IPS-20b (cell line): ENCODE measurements at regions not wholly inside any gene's neighbourhood (a gene's known extent, or its start where the extent isn't known, plus 50 kb on each side); places are given as distances from the start of the nearest gene placed in this dataset.

ENCODE experiments used
- H3K27ac ChIP-seq: one replicate; pipeline ENCODE4 v1.5.1; 2013; ENCODE audit warnings: low read length
- H3K27me3 ChIP-seq: 2 replicates; pipeline ENCODE4 v1.6.1; 2013; ENCODE audit warnings: mild to moderate bottlenecking, low read length, inconsistent platforms; ENCODE audit not compliant: insufficient read depth
- H3K36me3 ChIP-seq: 2 replicates; pipeline ENCODE4 v1.6.1; 2013; ENCODE audit warnings: low read depth, mild to moderate bottlenecking, inconsistent platforms, low read length, moderate library complexity; ENCODE audit not compliant: insufficient read depth
- H3K4me1 ChIP-seq: 2 replicates; pipeline ENCODE4 v1.6.1; 2013; ENCODE audit warnings: mild to moderate bottlenecking, control low read depth, inconsistent platforms, low read length, moderate library complexity; ENCODE audit not compliant: insufficient read depth
- H3K4me3 ChIP-seq: 2 replicates; pipeline ENCODE4 v1.5.1; 2013; ENCODE audit warnings: mild to moderate bottlenecking, low read length, inconsistent platforms
- H3K9ac ChIP-seq: 2 replicates; pipeline ENCODE4 v1.6.1; 2013; ENCODE audit warnings: low read depth, mild to moderate bottlenecking, inconsistent platforms, low read length, moderate library complexity
- H3K9me3 ChIP-seq: 2 replicates; pipeline ENCODE4 v1.6.1; 2013; ENCODE audit warnings: mild to moderate bottlenecking, low read depth, low read length, inconsistent platforms; ENCODE audit not compliant: insufficient read depth

DNA sequence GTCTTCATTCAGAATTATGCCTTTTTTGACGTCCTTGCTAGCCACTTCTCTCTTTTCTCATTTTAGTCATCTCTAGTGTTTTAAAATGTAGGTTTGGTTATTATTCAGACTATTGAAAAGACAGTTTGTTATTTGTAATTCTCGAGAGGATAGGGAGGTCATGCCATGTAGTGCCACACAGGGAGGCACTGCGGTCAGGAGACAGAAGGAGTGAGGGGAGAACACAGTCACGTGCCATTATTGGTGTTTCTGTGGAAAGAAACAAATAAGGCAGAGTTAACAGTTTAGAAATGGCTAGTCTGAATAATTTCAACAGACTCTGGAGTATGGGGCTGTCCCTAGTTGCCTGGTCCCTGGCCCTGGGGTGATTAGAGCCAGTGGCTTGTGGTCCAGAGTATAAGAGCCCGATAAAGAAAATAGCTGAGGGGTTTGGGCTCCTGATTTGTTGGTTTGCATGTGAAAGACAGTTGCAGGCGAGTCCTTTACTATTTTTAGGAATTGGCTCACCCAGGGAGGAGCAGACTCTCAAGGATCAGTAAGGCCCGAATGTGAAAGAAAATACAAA is 278.1 kb upstream of the SEL1L start:
- H3K9me3 ChIP-seq = no peaks in the 10 kb centered on the region
- H3K9ac ChIP-seq = no peak overlapping the region
- H3K27me3 ChIP-seq = no peaks in the 10 kb centered on the region
- peaks cover 10% of the 10 kb centered on the region; the same call in 1 of the 2 replicates for H3K4me1 ChIP-seq
- no peak overlapping the region for H3K4me3 ChIP-seq
- H3K36me3 ChIP-seq = no peaks in the 10 kb centered on the region
- no peak overlapping the region for H3K27ac ChIP-seq

DNA sequence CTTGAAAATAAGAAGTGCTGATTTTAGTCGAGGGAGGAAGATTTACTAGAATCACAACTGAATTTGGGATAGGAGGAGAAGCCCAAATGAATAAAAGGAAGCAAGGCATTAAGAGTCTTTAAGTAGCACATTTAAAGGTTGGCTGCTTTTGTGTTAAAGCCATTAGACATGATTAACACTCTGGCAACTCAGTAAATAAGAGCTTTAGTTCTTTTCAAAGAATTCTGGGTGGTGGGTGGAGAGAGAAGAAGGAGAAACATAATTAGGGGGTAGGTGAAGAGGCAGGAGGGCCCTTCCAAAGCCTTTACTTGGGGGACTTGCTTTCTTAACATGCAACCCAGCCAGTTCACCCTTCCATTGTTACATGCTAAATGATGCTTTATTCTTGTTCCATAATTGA is 284.6 kb upstream of the SEL1L start:
- no peak overlapping the region for H3K9ac ChIP-seq
- no peak overlapping the region for H3K4me3 ChIP-seq
- no peaks in the 10 kb centered on the region for H3K27me3 ChIP-seq
- no peaks in the 10 kb centered on the region for H3K4me1 ChIP-seq
- no peaks in the 10 kb centered on the region for H3K36me3 ChIP-seq
- H3K9me3 ChIP-seq = peaks cover 13% of the 10 kb centered on the region
- no peak overlapping the region for H3K27ac ChIP-seq

DNA sequence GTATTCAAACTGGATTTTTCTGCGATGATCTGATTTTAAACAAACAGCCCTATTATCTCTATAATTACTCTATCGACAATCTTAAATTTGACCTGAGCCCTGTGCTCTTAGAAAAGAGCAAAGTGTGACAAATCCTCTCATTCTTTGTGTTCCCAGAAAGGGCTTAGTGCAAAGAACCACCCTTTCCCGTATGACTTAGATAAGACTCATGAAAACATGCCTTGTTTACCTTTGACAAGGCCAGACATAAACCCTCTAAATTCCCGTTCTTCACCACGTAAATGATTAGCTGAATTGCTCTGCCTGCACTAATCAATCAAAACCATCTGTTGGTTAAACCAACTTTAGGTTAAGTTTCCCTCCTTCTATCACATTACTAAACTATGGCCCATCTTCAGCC is 285.7 kb upstream of the SEL1L start:
- Histone ChIP-seq H3K36me3 (no peaks in the 10 kb centered on the region), H3K9ac (no peak overlapping the region), H3K27me3 (no peaks in the 10 kb centered on the region), H3K4me3 (no peak overlapping the region), H3K4me1 (no peaks in the 10 kb centered on the region), H3K9me3 (peaks cover 13% of the 10 kb centered on the region), H3K27ac (no peak overlapping the region)

DNA sequence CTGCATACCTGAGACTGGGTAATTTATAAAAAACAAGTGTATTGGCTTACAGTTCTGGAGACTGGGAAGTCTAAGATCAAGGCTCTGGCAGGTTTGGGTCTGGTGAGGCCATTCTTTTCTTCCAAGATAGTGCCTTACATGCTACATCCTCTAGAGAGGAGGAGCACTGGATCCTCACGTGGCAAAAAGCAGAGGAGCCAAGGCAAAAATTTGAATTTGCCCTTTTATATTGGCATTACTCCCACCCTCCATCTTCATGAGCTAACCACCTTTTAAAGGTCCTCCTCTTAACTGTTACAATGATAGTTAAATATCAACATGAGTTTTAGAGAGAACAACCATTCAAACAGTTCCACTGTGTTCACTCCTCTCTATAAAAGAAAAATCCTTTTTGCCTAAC is 286.3 kb upstream of the SEL1L start:
- H3K4me1 ChIP-seq = no peaks in the 10 kb centered on the region
- H3K27ac ChIP-seq = no peak overlapping the region
- H3K9me3 ChIP-seq = peaks cover 13% of the 10 kb centered on the region
- no peaks in the 10 kb centered on the region for H3K36me3 ChIP-seq
- H3K9ac ChIP-seq = no peak overlapping the region
- no peak overlapping the region for H3K4me3 ChIP-seq
- H3K27me3 ChIP-seq = no peaks in the 10 kb centered on the region

DNA sequence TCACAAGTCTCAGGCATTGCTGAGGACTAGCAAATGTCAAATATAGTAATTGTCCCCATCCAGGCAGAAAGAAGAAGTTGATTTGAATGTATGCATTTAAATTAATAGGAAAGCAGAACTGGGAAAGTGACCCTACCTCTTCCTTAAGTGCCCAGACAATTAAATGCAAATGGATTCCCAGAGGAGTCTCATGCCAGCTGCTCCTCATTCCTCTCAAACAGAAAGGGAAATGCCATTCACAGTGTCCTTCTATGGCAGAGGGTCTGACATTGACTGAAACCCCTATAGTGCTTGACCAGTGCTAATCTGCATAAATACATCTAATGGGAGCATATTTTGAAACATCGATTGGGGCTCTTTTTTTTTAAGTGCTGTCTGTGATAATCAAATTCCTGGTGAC is 292.4 kb upstream of the SEL1L start:
- H3K9me3 ChIP-seq = peaks cover 7% of the 10 kb centered on the region; the same call in 1 of the 2 replicates
- H3K4me1 ChIP-seq = no peaks in the 10 kb centered on the region; the same call in 1 of the 2 replicates
- H3K9ac ChIP-seq = no peak overlapping the region
- H3K27me3 ChIP-seq = no peaks in the 10 kb centered on the region
- no peaks in the 10 kb centered on the region for H3K36me3 ChIP-seq
- no peak overlapping the region for H3K27ac ChIP-seq
- H3K4me3 ChIP-seq = no peak overlapping the region

DNA sequence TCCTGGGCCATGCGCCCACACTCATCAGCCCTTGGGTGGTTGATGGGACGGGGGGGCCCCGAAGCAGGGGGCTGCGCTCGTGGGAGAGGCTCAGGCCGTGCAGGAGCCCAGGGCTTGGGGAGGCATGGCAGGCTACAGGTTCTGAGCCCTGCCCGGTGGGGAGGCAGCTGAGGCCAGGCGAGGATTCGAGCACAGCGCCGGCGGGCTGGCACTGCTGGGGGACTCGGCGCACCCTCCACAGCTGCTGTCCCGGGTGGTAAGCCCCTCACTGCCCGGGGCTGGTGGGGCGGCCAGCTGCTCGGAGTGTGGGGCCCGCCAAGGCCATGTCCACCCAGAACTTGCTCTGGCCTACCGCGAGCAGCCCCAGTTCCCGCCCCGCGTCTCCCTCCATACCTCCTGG is 295.8 kb upstream of the SEL1L start:
- Histone ChIP-seq H3K4me3 (no peak overlapping the region), H3K36me3 (no peaks in the 10 kb centered on the region), H3K9me3 (no peaks in the 10 kb centered on the region; the same call in 1 of the 2 replicates), H3K27me3 (no peaks in the 10 kb centered on the region), H3K4me1 (no peaks in the 10 kb centered on the region; the same call in 1 of the 2 replicates), H3K9ac (no peak overlapping the region), H3K27ac (no peak overlapping the region)

DNA sequence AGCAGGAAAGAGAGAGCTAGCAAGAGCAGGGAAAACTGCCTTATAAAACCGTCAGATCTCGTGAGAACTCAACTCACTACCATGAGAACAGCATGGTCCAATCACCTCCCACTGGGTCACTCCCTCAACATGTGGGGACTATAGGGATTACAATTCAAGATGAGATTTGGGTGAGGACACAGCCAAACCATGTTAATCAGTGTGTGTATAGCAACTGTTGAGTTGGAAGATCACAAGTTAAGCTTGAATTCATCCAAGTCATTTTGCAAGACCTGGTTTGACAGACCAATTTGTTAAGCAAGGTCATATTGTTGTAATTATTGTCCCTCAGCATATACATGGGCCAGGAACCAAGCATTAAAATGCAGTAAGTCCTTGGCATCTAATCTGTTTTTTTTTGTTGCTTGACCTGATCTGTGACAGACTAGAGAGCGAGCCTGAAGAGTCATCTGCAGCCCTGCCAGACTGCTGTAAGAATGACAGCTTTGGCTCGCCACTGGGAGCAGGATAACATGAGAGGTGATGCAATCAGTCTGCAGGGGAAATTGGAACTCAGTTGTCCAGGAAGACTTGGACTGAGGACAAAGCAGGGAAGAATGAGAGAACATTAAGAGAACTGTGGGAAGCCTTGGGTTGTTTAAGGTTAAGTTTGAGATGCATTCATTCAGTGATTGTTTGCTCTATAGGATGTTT is 297.6 kb upstream of the SEL1L start:
- no peak overlapping the region for H3K9ac ChIP-seq
- H3K4me3 ChIP-seq = no peak overlapping the region
- no peaks in the 10 kb centered on the region for H3K27me3 ChIP-seq
- H3K36me3 ChIP-seq = no peaks in the 10 kb centered on the region
- H3K4me1 ChIP-seq = no peaks in the 10 kb centered on the region
- H3K27ac ChIP-seq = no peak overlapping the region
- peaks cover 12% of the 10 kb centered on the region for H3K9me3 ChIP-seq

DNA sequence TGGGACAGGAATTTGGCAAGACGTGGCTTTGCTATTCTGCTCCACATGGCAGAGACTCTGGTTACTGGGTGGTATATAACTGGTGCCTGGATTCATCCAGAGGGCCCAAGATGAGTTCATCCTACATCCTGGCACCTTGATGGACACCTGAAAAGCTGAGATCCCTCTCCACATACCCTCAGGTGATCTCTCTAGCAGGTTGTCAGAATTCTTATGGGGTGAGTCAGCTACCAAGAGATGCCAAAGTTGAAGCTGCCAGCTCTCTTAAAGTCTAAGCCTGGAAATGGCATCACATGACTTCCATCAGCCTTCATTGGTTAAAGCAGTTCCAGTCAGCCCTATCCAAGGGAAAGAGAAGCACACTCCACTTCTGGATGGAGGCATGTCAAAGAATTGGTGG is 300.7 kb upstream of the SEL1L start:
- H3K4me1 ChIP-seq = no peaks in the 10 kb centered on the region
- H3K4me3 ChIP-seq = no peak overlapping the region
- H3K27ac ChIP-seq = no peak overlapping the region
- no peaks in the 10 kb centered on the region for H3K36me3 ChIP-seq
- H3K9me3 ChIP-seq = peaks cover 16% of the 10 kb centered on the region
- H3K27me3 ChIP-seq = no peaks in the 10 kb centered on the region
- H3K9ac ChIP-seq = no peak overlapping the region

DNA sequence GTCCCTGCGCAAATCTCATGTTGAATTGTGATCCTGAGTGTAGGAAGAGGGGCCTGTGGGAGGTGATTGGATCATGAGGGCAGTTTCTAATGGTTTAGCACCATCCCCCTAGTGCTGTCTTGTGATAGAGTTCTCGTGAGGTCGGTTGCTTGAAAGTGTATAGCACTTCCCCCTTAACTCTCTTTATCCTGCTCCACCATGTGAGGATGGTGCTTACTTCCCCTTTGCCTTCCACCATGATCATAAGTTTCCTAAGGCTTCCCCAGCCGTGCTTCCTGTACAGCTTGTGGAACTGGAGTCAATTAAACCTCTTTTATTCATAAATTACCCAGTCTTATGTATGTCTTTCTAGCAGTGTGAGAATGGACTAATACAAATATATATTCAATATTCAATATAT is 303.7 kb upstream of the SEL1L start:
- no peaks in the 10 kb centered on the region for H3K27me3 ChIP-seq
- no peaks in the 10 kb centered on the region for H3K36me3 ChIP-seq
- H3K4me3 ChIP-seq = no peak overlapping the region
- H3K27ac ChIP-seq = no peak overlapping the region
- H3K4me1 ChIP-seq = no peaks in the 10 kb centered on the region
- peaks cover 16% of the 10 kb centered on the region for H3K9me3 ChIP-seq
- no peak overlapping the region for H3K9ac ChIP-seq

DNA sequence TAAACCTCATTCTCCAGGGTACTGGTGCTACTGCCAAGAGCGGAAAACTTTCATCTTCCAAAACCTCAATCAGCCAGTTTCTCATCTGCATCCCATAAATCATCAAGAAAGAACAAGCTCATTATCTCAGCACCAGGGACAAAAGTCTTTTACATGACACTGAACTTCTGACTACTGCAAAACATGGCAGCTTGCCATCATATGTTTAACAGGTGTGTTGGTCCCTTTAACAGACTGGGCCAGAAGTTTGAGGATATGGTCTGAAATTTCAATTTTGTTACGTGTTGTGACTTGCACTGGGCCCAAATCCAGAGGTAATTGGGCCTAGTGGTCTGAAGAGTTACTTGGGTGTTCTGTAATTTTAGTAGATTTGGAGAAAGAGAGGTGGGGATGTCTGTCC is 305.4 kb upstream of the SEL1L start:
- Histone ChIP-seq H3K4me3 (no peak overlapping the region), H3K27me3 (no peaks in the 10 kb centered on the region), H3K27ac (no peak overlapping the region), H3K36me3 (no peaks in the 10 kb centered on the region), H3K9me3 (peaks cover 16% of the 10 kb centered on the region), H3K4me1 (no peaks in the 10 kb centered on the region), H3K9ac (no peak overlapping the region)

DNA sequence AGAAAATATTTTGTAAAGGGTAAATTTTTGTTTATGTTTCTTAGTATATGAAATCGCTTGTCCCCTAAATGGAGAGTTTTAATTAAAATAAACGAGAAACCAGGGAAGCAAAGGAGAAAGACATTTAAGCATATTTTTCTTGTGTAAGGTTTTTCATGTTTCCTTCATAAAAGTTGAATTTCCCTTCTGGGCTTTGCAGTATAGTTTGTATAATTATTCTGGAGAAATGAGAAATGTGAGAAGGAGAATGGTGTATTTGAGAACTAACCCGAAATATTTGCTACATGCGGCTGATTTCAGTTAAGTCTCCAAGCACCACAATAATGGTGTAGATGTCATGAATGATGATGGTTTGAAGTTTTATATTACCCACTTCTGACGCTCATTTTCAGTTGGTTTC is 307.7 kb upstream of the SEL1L start:
- H3K9me3 ChIP-seq = peaks cover 5% of the 10 kb centered on the region
- no peaks in the 10 kb centered on the region for H3K36me3 ChIP-seq
- no peaks in the 10 kb centered on the region for H3K27me3 ChIP-seq
- no peak overlapping the region for H3K9ac ChIP-seq
- no peak overlapping the region for H3K4me3 ChIP-seq
- H3K4me1 ChIP-seq = no peaks in the 10 kb centered on the region
- no peak overlapping the region for H3K27ac ChIP-seq

DNA sequence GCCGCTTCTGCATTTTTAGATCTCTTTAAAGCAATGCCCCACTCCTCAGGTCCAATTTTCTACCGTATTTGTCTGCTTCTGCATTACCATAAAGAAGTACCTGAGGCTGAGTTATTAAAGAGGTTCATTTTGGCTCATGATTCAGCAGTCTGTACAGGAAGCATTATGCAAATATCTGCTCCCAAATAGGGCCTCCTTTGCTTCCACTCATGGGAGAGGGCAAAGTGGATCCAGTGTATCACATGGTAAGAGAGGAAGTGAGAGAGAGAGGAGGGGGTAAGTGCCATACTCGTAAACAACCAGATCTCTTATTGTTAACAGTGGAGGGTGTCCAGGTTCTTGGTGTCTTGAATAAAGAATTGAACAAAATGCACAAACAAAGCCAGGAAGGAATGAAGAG is 316.1 kb upstream of the SEL1L start:
- no peak overlapping the region for H3K4me3 ChIP-seq
- no peak overlapping the region for H3K9ac ChIP-seq
- no peaks in the 10 kb centered on the region for H3K36me3 ChIP-seq
- H3K9me3 ChIP-seq = peaks cover 23% of the 10 kb centered on the region
- H3K27me3 ChIP-seq = no peaks in the 10 kb centered on the region
- no peaks in the 10 kb centered on the region for H3K4me1 ChIP-seq
- no peak overlapping the region for H3K27ac ChIP-seq
